GM23338 (cell line): ENCODE measurements at regions not wholly inside any gene's neighbourhood (a gene's known extent, or its start where the extent isn't known, plus 50 kb on each side); places are given as distances from the start of the nearest gene placed in this dataset.

Experiments used
- ATAC-seq: fragments of 200-7000 bp; cut with Tn5 transposase; 3 replicates; pipeline ENCODE4 v1.9.1; 2020
- DNase-seq: peaks from one replicate; pipeline ENCODE4 v3.0.0-alpha.2; 2015; ENCODE audit warnings: low spot score
- H2AFZ ChIP-seq: fragments of 200-600 bp; sonication (generic); 2 replicates; pipeline ENCODE4 v1.8.0; 2016; ENCODE audit warnings: antibody characterized with exemption, mild to moderate bottlenecking, moderate library complexity
- H3F3A ChIP-seq: fragments of 200-600 bp; sonication (generic); replicated peaks from 2 replicates; pipeline ENCODE4 v1.8.0; 2017; ENCODE audit warnings: antibody characterized with exemption, mixed run types, low read depth
- H3K27ac ChIP-seq: fragments of 200-600 bp; sonication (generic); 2 replicates; pipeline ENCODE4 v1.6.1; 2016; ENCODE audit warnings: low read depth
- H3K27me3 ChIP-seq: fragments of 200-600 bp; sonication (generic); 2 replicates; pipeline ENCODE4 v1.8.0; 2016; ENCODE audit warnings: mild to moderate bottlenecking, mixed run types, moderate library complexity; ENCODE audit not compliant: insufficient read depth
- H3K36me3 ChIP-seq: fragments of 200-600 bp; sonication (generic); 2 replicates; pipeline ENCODE4 v1.8.0; 2016; ENCODE audit warnings: mild to moderate bottlenecking; ENCODE audit not compliant: insufficient read depth
- H3K4me1 ChIP-seq: fragments of 200-600 bp; sonication (generic); 2 replicates; pipeline ENCODE4 v1.8.0; 2016; ENCODE audit warnings: mild to moderate bottlenecking, moderate library complexity; ENCODE audit not compliant: insufficient read depth
- H3K4me2 ChIP-seq: fragments of 200-600 bp; sonication (generic); 2 replicates; pipeline ENCODE4 v1.7.1; 2017; ENCODE audit warnings: mixed run types
- H3K4me3 ChIP-seq: fragments of 200-600 bp; sonication (generic); 2 replicates; pipeline ENCODE4 v1.6.1; 2016; ENCODE audit warnings: mixed run types
- H3K79me2 ChIP-seq: fragments of 200-600 bp; sonication (generic); replicated peaks from 2 replicates; pipeline ENCODE4 v1.8.0; 2017; ENCODE audit warnings: mild to moderate bottlenecking; ENCODE audit not compliant: insufficient read depth
- H3K9me2 ChIP-seq: fragments of 200-600 bp; sonication (generic); 2 replicates; pipeline ENCODE4 v1.8.0; 2017; ENCODE audit not compliant: insufficient read depth
- H4K20me1 ChIP-seq: fragments of 200-600 bp; sonication (generic); replicated peaks from 2 replicates; pipeline ENCODE4 v1.8.0; 2017; ENCODE audit warnings: mild to moderate bottlenecking; ENCODE audit not compliant: insufficient read depth
- H3K27ac Mint-ChIP-seq: 2 replicates; pipeline ENCODE4 v1.8.0; 2020; ENCODE audit warnings: inconsistent platforms, mild to moderate bottlenecking, moderate library complexity, mixed read lengths
- H3K27me3 Mint-ChIP-seq: 3 replicates; pipeline ENCODE4 v1.8.0; 2022; ENCODE audit warnings: low read depth, mild to moderate bottlenecking, moderate library complexity, mixed read lengths, inconsistent platforms; ENCODE audit not compliant: insufficient read depth, poor library complexity
- H3K36me3 Mint-ChIP-seq: 3 replicates; pipeline ENCODE4 v1.8.0; 2021; ENCODE audit warnings: low read depth, mild to moderate bottlenecking, inconsistent platforms, moderate library complexity, mixed read lengths
- H3K4me1 Mint-ChIP-seq: 3 replicates; pipeline ENCODE4 v1.8.0; 2020; ENCODE audit warnings: mild to moderate bottlenecking, inconsistent platforms, mixed read lengths
- H3K4me3 Mint-ChIP-seq: 3 replicates; pipeline ENCODE4 v1.8.0; 2021; ENCODE audit warnings: moderate library complexity, mild to moderate bottlenecking, inconsistent platforms, mixed read lengths
- H3K9me3 Mint-ChIP-seq: 3 replicates; pipeline ENCODE4 v1.8.0; 2020; ENCODE audit warnings: moderate library complexity, mild to moderate bottlenecking, inconsistent platforms, mixed read lengths
- EZH2 ChIP-seq: fragments of 200-600 bp; sonication (generic); IDR thresholded peaks from one replicate; pipeline ENCODE4 v1.8.0; 2017; ENCODE audit warnings: antibody characterized with exemption, mild to moderate bottlenecking, low read depth; ENCODE audit not compliant: unreplicated experiment
- EZH2phosphoT487 ChIP-seq: fragments of 200-600 bp; sonication (generic); IDR thresholded peaks from one replicate; pipeline ENCODE4 v1.8.1; 2018; ENCODE audit warnings: antibody characterized with exemption; ENCODE audit not compliant: unreplicated experiment
- JUNB ChIP-seq: IDR thresholded peaks from one replicate; pipeline ENCODE4 v1.6.1; 2016; ENCODE audit warnings: antibody characterized with exemption; ENCODE audit not compliant: unreplicated experiment
- NANOG ChIP-seq: IDR thresholded peaks from 2 replicates; pipeline ENCODE4 v1.6.1; 2016; ENCODE audit warnings: antibody characterized with exemption, borderline replicate concordance
- ZNF114 ChIP-seq: fragments of 250-450 bp; sonication (Bioruptor Pico); IDR thresholded peaks from 2 replicates; pipeline ENCODE4 v1.5.0; 2020; ENCODE audit warnings: mild to moderate bottlenecking, moderate library complexity
- TF ChIP-seq, protein P1 (sequence below): fragments of 250-450 bp; sonication (Bioruptor Pico); IDR thresholded peaks from 2 replicates; pipeline ENCODE4 v1.5.0; 2020; ENCODE audit warnings: mild to moderate bottlenecking, moderate library complexity
- TF ChIP-seq, protein P2 (sequence below): IDR thresholded peaks from one replicate; pipeline ENCODE4 v1.6.1; 2018; ENCODE audit warnings: antibody characterized with exemption; ENCODE audit not compliant: unreplicated experiment

DNA sequence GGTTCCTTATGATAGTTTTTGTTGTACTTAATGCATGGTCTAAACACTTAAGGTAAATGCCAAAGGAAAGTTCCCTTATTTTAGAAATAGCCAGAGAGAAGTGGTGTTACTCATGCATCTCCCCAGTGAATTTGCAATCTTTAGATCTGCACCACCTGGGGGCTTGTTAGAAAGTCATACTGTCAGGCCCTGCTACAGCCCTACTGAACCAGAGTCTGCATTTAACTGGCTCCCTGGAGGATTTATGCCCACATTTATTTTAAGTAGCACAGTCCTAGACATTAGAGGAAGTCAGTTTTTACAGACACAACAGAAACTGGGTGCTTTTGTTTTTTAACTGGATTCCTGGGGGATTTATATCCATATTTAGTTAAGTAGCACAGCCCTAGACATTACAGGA is 89.6 kb downstream of the VCY1B start:
- H3K9me3 Mint-ChIP-seq: no peaks in the 10 kb centered on the region
- no peaks in the 10 kb centered on the region for H3K27me3 ChIP-seq
- TF ChIP-seq EZH2phosphoT487 (no peak), JUNB (no peak), NANOG (no peak), EZH2 (no peak), ZNF114 (no peak)
- TF ChIP-seq, protein P1, sequence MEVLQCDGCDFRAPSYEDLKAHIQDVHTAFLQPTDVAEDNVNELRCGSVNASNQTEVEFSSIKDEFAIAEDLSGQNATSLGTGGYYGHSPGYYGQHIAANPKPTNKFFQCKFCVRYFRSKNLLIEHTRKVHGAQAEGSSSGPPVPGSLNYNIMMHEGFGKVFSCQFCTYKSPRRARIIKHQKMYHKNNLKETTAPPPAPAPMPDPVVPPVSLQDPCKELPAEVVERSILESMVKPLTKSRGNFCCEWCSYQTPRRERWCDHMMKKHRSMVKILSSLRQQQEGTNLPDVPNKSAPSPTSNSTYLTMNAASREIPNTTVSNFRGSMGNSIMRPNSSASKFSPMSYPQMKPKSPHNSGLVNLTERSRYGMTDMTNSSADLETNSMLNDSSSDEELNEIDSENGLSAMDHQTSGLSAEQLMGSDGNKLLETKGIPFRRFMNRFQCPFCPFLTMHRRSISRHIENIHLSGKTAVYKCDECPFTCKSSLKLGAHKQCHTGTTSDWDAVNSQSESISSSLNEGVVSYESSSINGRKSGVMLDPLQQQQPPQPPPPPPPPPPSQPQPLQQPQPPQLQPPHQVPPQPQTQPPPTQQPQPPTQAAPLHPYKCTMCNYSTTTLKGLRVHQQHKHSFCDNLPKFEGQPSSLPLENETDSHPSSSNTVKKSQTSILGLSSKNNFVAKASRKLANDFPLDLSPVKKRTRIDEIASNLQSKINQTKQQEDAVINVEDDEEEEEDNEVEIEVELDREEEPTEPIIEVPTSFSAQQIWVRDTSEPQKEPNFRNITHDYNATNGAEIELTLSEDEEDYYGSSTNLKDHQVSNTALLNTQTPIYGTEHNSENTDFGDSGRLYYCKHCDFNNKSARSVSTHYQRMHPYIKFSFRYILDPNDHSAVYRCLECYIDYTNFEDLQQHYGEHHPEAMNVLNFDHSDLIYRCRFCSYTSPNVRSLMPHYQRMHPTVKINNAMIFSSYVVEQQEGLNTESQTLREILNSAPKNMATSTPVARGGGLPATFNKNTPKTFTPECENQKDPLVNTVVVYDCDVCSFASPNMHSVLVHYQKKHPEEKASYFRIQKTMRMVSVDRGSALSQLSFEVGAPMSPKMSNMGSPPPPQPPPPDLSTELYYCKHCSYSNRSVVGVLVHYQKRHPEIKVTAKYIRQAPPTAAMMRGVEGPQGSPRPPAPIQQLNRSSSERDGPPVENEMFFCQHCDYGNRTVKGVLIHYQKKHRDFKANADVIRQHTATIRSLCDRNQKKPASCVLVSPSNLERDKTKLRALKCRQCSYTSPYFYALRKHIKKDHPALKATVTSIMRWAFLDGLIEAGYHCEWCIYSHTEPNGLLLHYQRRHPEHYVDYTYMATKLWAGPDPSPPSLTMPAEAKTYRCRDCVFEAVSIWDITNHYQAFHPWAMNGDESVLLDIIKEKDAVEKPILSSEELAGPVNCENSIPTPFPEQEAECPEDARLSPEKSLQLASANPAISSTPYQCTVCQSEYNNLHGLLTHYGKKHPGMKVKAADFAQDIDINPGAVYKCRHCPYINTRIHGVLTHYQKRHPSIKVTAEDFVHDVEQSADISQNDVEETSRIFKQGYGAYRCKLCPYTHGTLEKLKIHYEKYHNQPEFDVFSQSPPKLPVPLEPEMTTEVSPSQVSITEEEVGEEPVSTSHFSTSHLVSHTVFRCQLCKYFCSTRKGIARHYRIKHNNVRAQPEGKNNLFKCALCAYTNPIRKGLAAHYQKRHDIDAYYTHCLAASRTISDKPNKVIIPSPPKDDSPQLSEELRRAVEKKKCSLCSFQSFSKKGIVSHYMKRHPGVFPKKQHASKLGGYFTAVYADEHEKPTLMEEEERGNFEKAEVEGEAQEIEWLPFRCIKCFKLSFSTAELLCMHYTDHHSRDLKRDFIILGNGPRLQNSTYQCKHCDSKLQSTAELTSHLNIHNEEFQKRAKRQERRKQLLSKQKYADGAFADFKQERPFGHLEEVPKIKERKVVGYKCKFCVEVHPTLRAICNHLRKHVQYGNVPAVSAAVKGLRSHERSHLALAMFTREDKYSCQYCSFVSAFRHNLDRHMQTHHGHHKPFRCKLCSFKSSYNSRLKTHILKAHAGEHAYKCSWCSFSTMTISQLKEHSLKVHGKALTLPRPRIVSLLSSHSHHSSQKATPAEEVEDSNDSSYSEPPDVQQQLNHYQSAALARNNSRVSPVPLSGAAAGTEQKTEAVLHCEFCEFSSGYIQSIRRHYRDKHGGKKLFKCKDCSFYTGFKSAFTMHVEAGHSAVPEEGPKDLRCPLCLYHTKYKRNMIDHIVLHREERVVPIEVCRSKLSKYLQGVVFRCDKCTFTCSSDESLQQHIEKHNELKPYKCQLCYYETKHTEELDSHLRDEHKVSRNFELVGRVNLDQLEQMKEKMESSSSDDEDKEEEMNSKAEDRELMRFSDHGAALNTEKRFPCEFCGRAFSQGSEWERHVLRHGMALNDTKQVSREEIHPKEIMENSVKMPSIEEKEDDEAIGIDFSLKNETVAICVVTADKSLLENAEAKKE (CRISPR knock-in tag): no peak
- TF ChIP-seq, protein P2, sequence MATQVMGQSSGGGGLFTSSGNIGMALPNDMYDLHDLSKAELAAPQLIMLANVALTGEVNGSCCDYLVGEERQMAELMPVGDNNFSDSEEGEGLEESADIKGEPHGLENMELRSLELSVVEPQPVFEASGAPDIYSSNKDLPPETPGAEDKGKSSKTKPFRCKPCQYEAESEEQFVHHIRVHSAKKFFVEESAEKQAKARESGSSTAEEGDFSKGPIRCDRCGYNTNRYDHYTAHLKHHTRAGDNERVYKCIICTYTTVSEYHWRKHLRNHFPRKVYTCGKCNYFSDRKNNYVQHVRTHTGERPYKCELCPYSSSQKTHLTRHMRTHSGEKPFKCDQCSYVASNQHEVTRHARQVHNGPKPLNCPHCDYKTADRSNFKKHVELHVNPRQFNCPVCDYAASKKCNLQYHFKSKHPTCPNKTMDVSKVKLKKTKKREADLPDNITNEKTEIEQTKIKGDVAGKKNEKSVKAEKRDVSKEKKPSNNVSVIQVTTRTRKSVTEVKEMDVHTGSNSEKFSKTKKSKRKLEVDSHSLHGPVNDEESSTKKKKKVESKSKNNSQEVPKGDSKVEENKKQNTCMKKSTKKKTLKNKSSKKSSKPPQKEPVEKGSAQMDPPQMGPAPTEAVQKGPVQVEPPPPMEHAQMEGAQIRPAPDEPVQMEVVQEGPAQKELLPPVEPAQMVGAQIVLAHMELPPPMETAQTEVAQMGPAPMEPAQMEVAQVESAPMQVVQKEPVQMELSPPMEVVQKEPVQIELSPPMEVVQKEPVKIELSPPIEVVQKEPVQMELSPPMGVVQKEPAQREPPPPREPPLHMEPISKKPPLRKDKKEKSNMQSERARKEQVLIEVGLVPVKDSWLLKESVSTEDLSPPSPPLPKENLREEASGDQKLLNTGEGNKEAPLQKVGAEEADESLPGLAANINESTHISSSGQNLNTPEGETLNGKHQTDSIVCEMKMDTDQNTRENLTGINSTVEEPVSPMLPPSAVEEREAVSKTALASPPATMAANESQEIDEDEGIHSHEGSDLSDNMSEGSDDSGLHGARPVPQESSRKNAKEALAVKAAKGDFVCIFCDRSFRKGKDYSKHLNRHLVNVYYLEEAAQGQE: no peak
- no peak overlapping the region for H3K4me3 Mint-ChIP-seq
- DNase-seq (no peak), ATAC-seq (no peak)
- H3K4me2 ChIP-seq: no peak overlapping the region
- H4K20me1 ChIP-seq: no peaks in the 10 kb centered on the region
- H3K9me2 ChIP-seq: no peaks in the 10 kb centered on the region
- no peak overlapping the region for H3K27ac Mint-ChIP-seq
- H3K4me1 Mint-ChIP-seq: peaks cover 6% of the 10 kb centered on the region; the same call in 2 of the 3 replicates
- no peak overlapping the region for H3K27ac ChIP-seq
- no peak overlapping the region for H2AFZ ChIP-seq
- H3K27me3 Mint-ChIP-seq: no peaks in the 10 kb centered on the region
- H3K36me3 ChIP-seq: no peaks in the 10 kb centered on the region
- no peaks in the 10 kb centered on the region for H3K4me1 ChIP-seq
- no peaks in the 10 kb centered on the region for H3K36me3 Mint-ChIP-seq
- no peaks in the 10 kb centered on the region for H3K79me2 ChIP-seq
- no peaks in the 10 kb centered on the region for H3F3A ChIP-seq
- H3K4me3 ChIP-seq: no peak overlapping the region
